Cardiac fibroblast (primary cell): ENCODE measurements at regions not wholly inside any gene's neighbourhood (a gene's known extent, or its start where the extent isn't known, plus 50 kb on each side); places are given as distances from the start of the nearest gene placed in this dataset.

Experiments
- DNase-seq, 2 donors: peaks; one replicate each; pipeline versions ENCODE4 v3.0.0 to v3.0.0-alpha.2; 2010; ENCODE audit warnings: low read depth in 2 of 2
- H3K4me3 ChIP-seq, 2 donors: replicated peaks in 1 of 2; 1 replicate in 1 of 2; 2 replicates in 1 of 2; pipeline ENCODE4 v1.5.1; 2011; ENCODE audit warnings: low read depth in 2 of 2, low read length in 2 of 2, mild to moderate bottlenecking in 2 of 2, moderate library complexity in 1 of 2
- CTCF ChIP-seq: IDR thresholded peaks from one replicate; pipeline ENCODE4 v1.5.1; 2011; ENCODE audit warnings: low read depth, mild to moderate bottlenecking, low read length, inconsistent platforms

DNA sequence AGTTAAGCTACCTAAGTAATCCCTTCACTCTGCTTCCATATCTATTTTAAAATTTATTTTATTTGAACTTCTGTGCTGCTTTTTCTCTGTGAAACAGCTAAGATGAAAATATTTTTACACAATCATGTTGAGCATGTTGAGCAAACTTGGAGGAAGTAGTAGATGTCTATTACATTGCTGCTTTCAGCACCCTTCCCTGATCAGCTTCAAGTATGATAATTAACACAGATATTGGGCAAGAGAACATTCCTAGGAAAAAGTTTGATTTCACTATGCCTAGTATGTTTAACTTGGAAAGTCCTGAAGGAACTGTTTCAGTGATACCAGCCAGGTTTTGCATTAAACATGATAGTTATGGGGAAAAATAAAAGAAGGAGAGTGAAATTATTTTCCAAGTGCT, 283.6 kb downstream of the ELAVL2 start:
- no peak for TF ChIP-seq CTCF
- H3K4me3 ChIP-seq, result no peak overlapping the region
- no peak for DNase-seq

GRCh38 chr9:23542927-23543326, 283.1 kb downstream of the ELAVL2 start:
- no peak overlapping the region for H3K4me3 ChIP-seq
- no peak for DNase-seq
- no peak for TF ChIP-seq CTCF

GRCh38 chr9:23543419-23543818, 282.6 kb downstream of the ELAVL2 start:
- no peak for TF ChIP-seq CTCF
- DNase-seq, result no peak
- no peak overlapping the region for H3K4me3 ChIP-seq

DNA sequence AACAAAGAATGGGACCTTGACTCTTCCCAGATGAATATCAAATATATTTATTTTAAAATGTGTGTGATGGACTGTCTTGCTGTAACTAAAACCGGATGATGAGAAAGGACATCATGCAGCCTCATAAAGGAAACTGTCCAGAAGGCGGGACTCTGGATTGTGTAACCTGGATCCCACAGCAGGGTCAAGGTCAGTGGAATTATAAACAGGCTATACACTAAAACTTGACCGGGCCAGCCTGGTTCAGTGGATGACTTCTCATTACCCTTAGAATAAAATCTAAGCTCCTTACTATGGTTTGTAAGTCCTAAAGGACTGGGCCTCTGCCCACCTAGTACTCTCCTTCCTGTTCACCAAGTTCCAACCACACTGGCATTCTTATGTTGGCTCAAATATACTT, 280.3 kb downstream of the ELAVL2 start:
- H3K4me3 ChIP-seq, result no peak overlapping the region
- DNase-seq, result no peak
- TF ChIP-seq CTCF, result no peak

GRCh38 chr9:23551311-23551721, 274.7 kb downstream of the ELAVL2 start:
- DNase-seq, result no peak
- no peak for TF ChIP-seq CTCF
- H3K4me3 ChIP-seq, result no peak overlapping the region

DNA sequence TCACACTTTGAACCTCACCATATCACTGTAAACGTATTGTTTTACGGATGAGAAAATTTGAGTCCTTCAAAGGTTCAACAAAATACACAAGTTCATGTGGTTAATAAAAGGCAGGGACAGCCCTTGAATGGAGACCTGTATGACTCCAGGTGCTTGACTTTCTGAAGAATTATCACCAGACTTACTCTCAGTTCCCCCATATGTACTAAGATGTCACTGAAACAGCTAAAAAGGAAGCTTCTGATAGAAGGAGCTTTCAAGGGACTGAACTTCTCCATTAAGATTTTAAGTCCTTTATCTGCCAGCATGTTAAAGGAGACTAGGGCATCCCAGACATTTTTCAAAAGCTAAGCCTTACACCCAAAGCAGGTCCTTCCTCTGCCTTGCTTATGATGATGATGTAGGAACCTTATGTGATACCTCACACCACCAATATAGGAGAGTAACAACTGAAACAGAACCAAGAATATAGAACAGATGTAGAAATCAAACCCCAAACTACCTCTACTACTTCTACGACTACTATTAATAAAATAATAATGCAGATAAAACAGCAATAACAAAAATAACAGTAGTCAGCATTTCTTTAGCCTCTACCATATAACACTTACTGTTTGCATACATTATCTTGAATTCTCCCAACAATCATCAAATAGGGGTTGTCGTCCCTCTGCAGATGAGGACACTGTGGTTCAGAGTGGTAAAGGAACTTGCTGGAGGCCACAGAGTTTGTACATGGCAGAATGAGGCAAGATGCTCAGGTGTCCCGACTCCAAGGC, 273.9 kb downstream of the ELAVL2 start:
- no peak overlapping the region for H3K4me3 ChIP-seq
- DNase-seq, result no peak
- no peak for TF ChIP-seq CTCF
